ENCODE measurements at regions not wholly inside any gene's neighbourhood (a gene's known extent, or its start where the extent isn't known, plus 50 kb on each side); places are given as distances from the start of the nearest gene placed in this dataset.

- Histone ChIP-seq H3K27ac (ENCODE audit: low read depth, low read length, severe bottlenecking) (no peak overlapping the region), H3K9me3 (ENCODE audit: control insufficient read depth, low read length) (no peaks in the 10 kb centered on the region), H3K4me1 (ENCODE audit: control insufficient read depth, insufficient read depth, low read length, poor library complexity, severe bottlenecking) (peaks cover 12% of the 10 kb centered on the region), H3K4me3 (ENCODE audit: extremely low read depth, insufficient read depth, low read length, poor library complexity, severe bottlenecking) (no peak overlapping the region), H3K36me3 (ENCODE audit: control insufficient read depth, insufficient read depth, low read length) (no peaks in the 10 kb centered on the region)
- WGBS, 2 experiments (ENCODE audit: insufficient coverage in 2 of 2) = 100% methylated on average over 1 of the region's 1 CpG; no CpG with 5 or more reads in 1 of the 2 experiments
These were observed 503.5 kb downstream of the MID1IP1 start for GRCh38 chrX:39304746-39305145.

- Histone ChIP-seq H3K27ac (ENCODE audit: low read depth, low read length, severe bottlenecking) (no peak overlapping the region), H3K4me1 (ENCODE audit: control insufficient read depth, insufficient read depth, low read length, poor library complexity, severe bottlenecking) (peaks cover 35% of the 10 kb centered on the region), H3K36me3 (ENCODE audit: control insufficient read depth, insufficient read depth, low read length) (no peaks in the 10 kb centered on the region), H3K4me3 (ENCODE audit: extremely low read depth, insufficient read depth, low read length, poor library complexity, severe bottlenecking) (no peak overlapping the region), H3K9me3 (ENCODE audit: control insufficient read depth, low read length) (no peaks in the 10 kb centered on the region)
- WGBS, 2 experiments (ENCODE audit: insufficient coverage in 2 of 2) = 100% methylated on average over 1 of the region's 2 CpGs; no CpG with 5 or more reads in 1 of the 2 experiments
These were observed 506.2 kb downstream of the MID1IP1 start for GRCh38 chrX:39307488-39307887.

DNA sequence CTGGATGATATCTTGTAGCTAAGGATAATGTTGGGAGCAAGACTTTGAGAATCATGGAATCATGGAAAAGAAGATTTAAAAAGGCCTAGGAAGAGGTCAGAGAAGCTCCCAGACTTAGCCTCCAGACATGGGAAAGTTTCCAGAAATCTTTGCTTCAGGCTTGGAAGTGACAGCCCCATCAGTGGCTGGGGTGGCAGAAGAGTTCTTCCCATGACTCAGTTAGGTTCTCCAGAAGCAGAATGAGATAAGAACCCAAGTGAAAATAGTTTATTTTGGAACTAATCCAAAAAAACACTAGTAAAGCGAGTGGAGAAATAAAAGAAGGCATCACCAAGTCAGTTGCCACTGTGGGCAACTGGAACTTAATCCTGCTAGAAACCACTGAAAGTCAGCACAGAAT lies 506.9 kb downstream of the MID1IP1 start:
- Histone ChIP-seq H3K36me3 (ENCODE audit: control insufficient read depth, insufficient read depth, low read length) (no peaks in the 10 kb centered on the region), H3K27ac (ENCODE audit: low read depth, low read length, severe bottlenecking) (no peak overlapping the region), H3K4me1 (ENCODE audit: control insufficient read depth, insufficient read depth, low read length, poor library complexity, severe bottlenecking) (peaks cover 35% of the 10 kb centered on the region), H3K9me3 (ENCODE audit: control insufficient read depth, low read length) (no peaks in the 10 kb centered on the region), H3K4me3 (ENCODE audit: extremely low read depth, insufficient read depth, low read length, poor library complexity, severe bottlenecking) (no peak overlapping the region)
- 80% methylated on average over 1 of the region's 1 CpG; no CpG with 5 or more reads in 1 of the 2 experiments for WGBS, 2 experiments (ENCODE audit: insufficient coverage in 2 of 2)

GRCh38 chrX:39309018-39309635 lies 507.9 kb downstream of the MID1IP1 start:
- peak overlapping the region; percentile 74 for H3K27ac ChIP-seq (ENCODE audit: low read depth, low read length, severe bottlenecking)
- no peaks in the 10 kb centered on the region for H3K9me3 ChIP-seq (ENCODE audit: control insufficient read depth, low read length)
- WGBS, 2 experiments (ENCODE audit: insufficient coverage in 2 of 2) = 100% methylated on average over 1 of the region's 6 CpGs
- no peak overlapping the region for H3K4me3 ChIP-seq (ENCODE audit: extremely low read depth, insufficient read depth, low read length, poor library complexity, severe bottlenecking)
- peaks cover 35% of the 10 kb centered on the region for H3K4me1 ChIP-seq (ENCODE audit: control insufficient read depth, insufficient read depth, low read length, poor library complexity, severe bottlenecking)
- no peaks in the 10 kb centered on the region for H3K36me3 ChIP-seq (ENCODE audit: control insufficient read depth, insufficient read depth, low read length)

DNA sequence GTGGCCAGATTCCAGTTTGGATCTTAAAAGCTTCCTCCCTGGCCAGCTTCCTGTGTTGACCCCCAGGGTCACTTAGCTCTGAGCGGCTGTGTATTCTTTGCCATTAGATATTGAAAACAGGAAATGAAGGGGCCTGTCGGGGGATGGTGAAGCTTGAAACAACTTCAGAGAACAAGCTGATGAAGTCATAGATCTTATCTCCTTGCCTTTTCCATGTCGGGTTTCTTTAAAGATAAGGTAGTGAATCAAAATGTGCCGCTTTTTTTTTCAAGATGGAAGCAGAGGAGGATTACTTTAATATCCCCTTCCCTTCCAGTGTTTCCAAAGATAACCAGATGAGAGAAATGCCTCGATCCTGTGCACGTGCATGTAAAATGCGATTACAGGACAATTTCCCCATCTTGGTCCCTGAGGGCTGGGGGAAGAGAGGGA lies 508.5 kb downstream of the MID1IP1 start:
- Histone ChIP-seq H3K27ac (ENCODE audit: low read depth, low read length, severe bottlenecking) (peak overlapping the region; percentile 74), H3K36me3 (ENCODE audit: control insufficient read depth, insufficient read depth, low read length) (no peaks in the 10 kb centered on the region)
- WGBS, 2 experiments (ENCODE audit: insufficient coverage in 2 of 2) = no CpG with 5 or more reads among the region's 7 CpGs

DNA sequence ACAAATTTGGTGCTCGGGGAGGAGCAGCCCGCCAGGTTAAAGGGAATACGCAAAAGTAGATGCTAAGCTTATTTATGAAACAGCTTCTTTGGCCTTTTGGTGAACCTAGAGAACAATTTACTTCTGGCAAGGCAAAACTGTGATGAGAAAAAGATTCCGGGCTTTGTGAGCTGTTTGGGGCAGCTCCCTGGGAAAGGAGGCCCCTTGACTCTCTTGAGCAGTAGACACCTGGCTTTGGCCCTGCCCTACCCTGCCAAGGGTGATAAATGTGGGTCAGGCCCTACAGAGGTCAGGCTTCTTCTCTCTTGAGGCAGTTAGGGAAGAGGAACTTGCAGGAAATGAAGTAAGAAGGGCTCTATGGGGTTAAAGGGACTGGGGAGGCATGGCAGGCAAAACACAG lies 509.6 kb downstream of the MID1IP1 start:
- H3K4me1 ChIP-seq (ENCODE audit: control insufficient read depth, insufficient read depth, low read length, poor library complexity, severe bottlenecking) = peaks cover 35% of the 10 kb centered on the region
- 100% methylated on average over 4 of the region's 4 CpGs; no CpG with 5 or more reads in 1 of the 2 experiments for WGBS, 2 experiments (ENCODE audit: insufficient coverage in 2 of 2)
- H3K27ac ChIP-seq (ENCODE audit: low read depth, low read length, severe bottlenecking) = no peak overlapping the region
- no peaks in the 10 kb centered on the region for H3K9me3 ChIP-seq (ENCODE audit: control insufficient read depth, low read length)
- no peaks in the 10 kb centered on the region for H3K36me3 ChIP-seq (ENCODE audit: control insufficient read depth, insufficient read depth, low read length)
- no peak overlapping the region for H3K4me3 ChIP-seq (ENCODE audit: extremely low read depth, insufficient read depth, low read length, poor library complexity, severe bottlenecking)

More for the DNA sequence above, 508.5 kb downstream of the MID1IP1 start:
- H3K4me1 ChIP-seq (ENCODE audit: control insufficient read depth, insufficient read depth, low read length, poor library complexity, severe bottlenecking) = peaks cover 35% of the 10 kb centered on the region
- no peak overlapping the region for H3K4me3 ChIP-seq (ENCODE audit: extremely low read depth, insufficient read depth, low read length, poor library complexity, severe bottlenecking)
- H3K9me3 ChIP-seq (ENCODE audit: control insufficient read depth, low read length) = no peaks in the 10 kb centered on the region

DNA sequence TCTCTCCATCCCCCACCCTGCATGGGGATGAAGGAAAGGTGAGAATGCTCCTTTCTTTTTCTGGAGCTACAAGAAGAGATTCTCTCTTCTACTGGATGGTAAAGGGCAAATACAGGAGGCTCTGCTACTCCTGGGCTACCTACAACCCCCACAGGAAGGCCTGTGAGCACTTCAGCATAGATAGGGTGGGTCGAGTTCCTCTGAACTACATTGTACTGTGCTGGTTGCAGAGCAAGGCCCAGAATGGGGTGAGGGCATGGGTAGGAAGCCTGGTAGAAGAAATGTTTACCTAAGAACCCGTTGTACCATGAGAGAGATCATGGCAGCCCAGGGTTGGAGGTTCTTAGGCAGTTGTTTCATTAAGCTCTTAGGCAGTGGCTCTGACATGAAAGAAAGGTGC lies 510.4 kb downstream of the MID1IP1 start:
- H3K4me3 ChIP-seq (ENCODE audit: extremely low read depth, insufficient read depth, low read length, poor library complexity, severe bottlenecking) = no peak overlapping the region
- H3K9me3 ChIP-seq (ENCODE audit: control insufficient read depth, low read length) = no peaks in the 10 kb centered on the region
- H3K36me3 ChIP-seq (ENCODE audit: control insufficient read depth, insufficient read depth, low read length) = no peaks in the 10 kb centered on the region
- 88% methylated on average over 1 of the region's 2 CpGs; no CpG with 5 or more reads in 1 of the 2 experiments for WGBS, 2 experiments (ENCODE audit: insufficient coverage in 2 of 2)
- peaks cover 35% of the 10 kb centered on the region for H3K4me1 ChIP-seq (ENCODE audit: control insufficient read depth, insufficient read depth, low read length, poor library complexity, severe bottlenecking)
- no peak overlapping the region for H3K27ac ChIP-seq (ENCODE audit: low read depth, low read length, severe bottlenecking)

GRCh38 chrX:39313146-39313545 lies 511.9 kb downstream of the MID1IP1 start:
- H3K27ac ChIP-seq (ENCODE audit: low read depth, low read length, severe bottlenecking) = no peak overlapping the region
- H3K9me3 ChIP-seq (ENCODE audit: control insufficient read depth, low read length) = no peaks in the 10 kb centered on the region
- no CpG with 5 or more reads among the region's 1 CpG for WGBS, 2 experiments (ENCODE audit: insufficient coverage in 2 of 2)

DNA sequence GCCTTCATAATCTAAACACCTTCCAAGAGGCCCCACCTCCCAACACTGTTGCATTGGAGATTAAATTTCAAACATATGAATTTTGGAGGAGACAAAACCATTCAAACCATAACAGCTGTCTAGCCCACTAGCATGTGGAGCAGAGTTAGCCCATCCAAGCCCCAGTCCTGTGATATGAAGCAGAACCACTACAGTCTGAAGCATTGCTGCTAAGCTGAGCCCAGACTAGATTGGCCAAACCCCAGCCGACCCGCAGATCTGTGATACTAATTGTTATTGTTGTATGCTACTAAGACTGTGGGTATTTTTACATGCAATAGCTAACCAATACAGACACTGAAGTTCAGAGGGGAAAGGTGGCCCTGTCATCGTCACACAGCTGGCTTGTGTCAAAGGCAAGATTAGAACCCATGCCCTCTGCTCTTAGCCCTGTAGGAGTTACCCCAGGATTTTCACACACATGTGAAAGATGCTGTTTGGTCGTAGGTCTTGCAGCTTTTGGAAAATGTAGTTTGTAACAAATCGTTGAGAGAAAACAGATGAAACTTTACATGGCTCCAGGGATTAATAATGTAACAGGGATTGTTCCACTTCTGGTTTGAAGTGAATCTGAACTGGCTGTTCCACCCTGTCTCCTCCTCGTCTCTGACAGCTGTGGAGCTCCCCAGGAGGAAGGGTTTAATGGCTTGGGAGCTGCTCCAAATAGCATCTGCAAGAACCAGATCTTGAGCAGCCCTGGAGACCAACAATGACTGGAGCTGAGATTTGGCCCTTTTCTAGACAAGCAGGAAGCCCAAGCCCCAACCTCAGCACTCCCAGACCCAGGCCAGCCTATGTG lies 517.5 kb downstream of the MID1IP1 start:
- Histone ChIP-seq H3K4me3 (ENCODE audit: extremely low read depth, insufficient read depth, low read length, poor library complexity, severe bottlenecking) (no peak overlapping the region), H3K36me3 (ENCODE audit: control insufficient read depth, insufficient read depth, low read length) (no peaks in the 10 kb centered on the region), H3K4me1 (ENCODE audit: control insufficient read depth, insufficient read depth, low read length, poor library complexity, severe bottlenecking) (no peaks in the 10 kb centered on the region), H3K27ac (ENCODE audit: low read depth, low read length, severe bottlenecking) (no peak overlapping the region), H3K9me3 (ENCODE audit: control insufficient read depth, low read length) (no peaks in the 10 kb centered on the region)
- WGBS, 2 experiments (ENCODE audit: insufficient coverage in 2 of 2) = 100% methylated on average over 1 of the region's 6 CpGs; no CpG with 5 or more reads in 1 of the 2 experiments

More at GRCh38 chrX:39313146-39313545, 511.9 kb downstream of the MID1IP1 start:
- H3K36me3 ChIP-seq (ENCODE audit: control insufficient read depth, insufficient read depth, low read length) = no peaks in the 10 kb centered on the region
- H3K4me1 ChIP-seq (ENCODE audit: control insufficient read depth, insufficient read depth, low read length, poor library complexity, severe bottlenecking) = peaks cover 35% of the 10 kb centered on the region
- H3K4me3 ChIP-seq (ENCODE audit: extremely low read depth, insufficient read depth, low read length, poor library complexity, severe bottlenecking) = no peak overlapping the region

DNA sequence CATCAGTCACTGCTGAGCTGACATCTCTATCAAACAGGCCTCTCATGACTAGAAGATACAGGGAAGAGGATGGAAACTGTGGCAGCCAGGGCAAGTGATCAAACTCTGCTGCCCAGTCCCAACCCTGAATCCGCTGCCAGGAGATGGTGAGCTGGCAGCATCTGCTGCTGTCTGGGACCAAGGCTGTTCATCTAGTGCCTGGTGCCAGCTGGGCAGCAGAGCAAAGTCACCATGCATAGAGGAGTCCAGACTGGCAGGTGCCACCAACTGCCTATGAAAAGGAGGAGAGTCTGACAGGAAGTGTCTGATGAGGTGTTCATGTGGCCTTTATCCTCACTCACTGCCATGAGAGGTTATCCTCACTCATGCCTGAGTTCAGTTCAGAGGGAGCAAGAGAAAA lies 518.9 kb downstream of the MID1IP1 start:
- Histone ChIP-seq H3K4me3 (ENCODE audit: extremely low read depth, insufficient read depth, low read length, poor library complexity, severe bottlenecking) (no peak overlapping the region), H3K4me1 (ENCODE audit: control insufficient read depth, insufficient read depth, low read length, poor library complexity, severe bottlenecking) (no peaks in the 10 kb centered on the region), H3K9me3 (ENCODE audit: control insufficient read depth, low read length) (no peaks in the 10 kb centered on the region), H3K27ac (ENCODE audit: low read depth, low read length, severe bottlenecking) (no peak overlapping the region), H3K36me3 (ENCODE audit: control insufficient read depth, insufficient read depth, low read length) (no peaks in the 10 kb centered on the region)
- 100% methylated on average over 1 of the region's 1 CpG; no CpG with 5 or more reads in 1 of the 2 experiments for WGBS, 2 experiments (ENCODE audit: insufficient coverage in 2 of 2)

All from mesodermal cell (in vitro differentiated cells).